GM12865 (cell line): ENCODE measurements at regions not wholly inside any gene's neighbourhood (a gene's known extent, or its start where the extent isn't known, plus 50 kb on each side); places are given as distances from the start of the nearest gene placed in this dataset.

Experiments used
- DNase-seq: peaks from one replicate; pipeline ENCODE4 v3.0.0; 2010; ENCODE audit warnings: low read depth
- H3K4me3 ChIP-seq: 2 replicates; pipeline ENCODE4 v1.5.1; 2011; ENCODE audit warnings: mild to moderate bottlenecking, low read depth, low read length, control low read depth
- CTCF ChIP-seq: IDR thresholded peaks from 2 replicates; pipeline ENCODE4 v1.5.1; 2011; ENCODE audit warnings: low read length, control low read depth, low read depth, inconsistent platforms; ENCODE audit not compliant: insufficient read depth; ENCODE audit errors: missing control alignments

- DNase-seq = no peak
- H3K4me3 ChIP-seq = no peak overlapping the region
- TF ChIP-seq CTCF = no peak
Measured at GRCh38 chr15:95584088-95584487, 746.4 kb upstream of the NR2F2 start.

GRCh38 chr15:95588056-95588455, 742.4 kb upstream of the NR2F2 start:
- H3K4me3 ChIP-seq = no peak overlapping the region
- DNase-seq = no peak
- TF ChIP-seq CTCF = no peak

- no peak for TF ChIP-seq CTCF
- DNase-seq = no peak
- no peak overlapping the region for H3K4me3 ChIP-seq
Measured at GRCh38 chr15:95590533-95591044, 739.9 kb upstream of the NR2F2 start.

- DNase-seq = peak; percentile 2
- no peak for TF ChIP-seq CTCF
Measured at GRCh38 chr15:95591270-95591669, 739.2 kb upstream of the NR2F2 start.

GRCh38 chr15:95591886-95592285, 738.6 kb upstream of the NR2F2 start:
- no peak for TF ChIP-seq CTCF
- H3K4me3 ChIP-seq = no peak overlapping the region
- DNase-seq = no peak

More at GRCh38 chr15:95591270-95591669, 739.2 kb upstream of the NR2F2 start:
- H3K4me3 ChIP-seq = no peak overlapping the region

GRCh38 chr15:95594496-95594895, 736.0 kb upstream of the NR2F2 start:
- TF ChIP-seq CTCF = no peak
- no peak overlapping the region for H3K4me3 ChIP-seq
- no peak for DNase-seq

- no peak overlapping the region for H3K4me3 ChIP-seq
- no peak for DNase-seq
- no peak for TF ChIP-seq CTCF
Measured at GRCh38 chr15:95595759-95596158, 734.7 kb upstream of the NR2F2 start.
